Transverse colon (tissue), 4 donors: ENCODE measurements at regions not wholly inside any gene's neighbourhood (a gene's known extent, or its start where the extent isn't known, plus 50 kb on each side); places are given as distances from the start of the nearest gene placed in this dataset.

Source experiments
- CTCF ChIP-seq, 5 experiments: fragments of 200-600 bp in 3 of 5; fragments of 450-650 bp in 2 of 5; sonication (generic) in 3 of 5; IDR thresholded peaks; 1 replicate in 2 of 5; 2 replicates in 3 of 5; pipeline ENCODE4 v1.5.1; 2016 to 2017; ENCODE audit warnings: antibody characterized with exemption in 5 of 5, inconsistent platforms in 3 of 5, mild to moderate bottlenecking in 2 of 5, moderate library complexity in 1 of 5
- EP300 ChIP-seq: sonication (generic); formaldehyde crosslinking; IDR thresholded peaks from one replicate; pipeline ENCODE4 v1.6.1; 2017; ENCODE audit warnings: antibody characterized with exemption, low read depth
- POLR2A ChIP-seq: fragments of 450-650 bp; IDR thresholded peaks from one replicate; pipeline ENCODE4 v1.6.1; 2016; ENCODE audit warnings: antibody characterized with exemption, mild to moderate bottlenecking, moderate library complexity
- POLR2AphosphoS5 ChIP-seq, 3 donors: sonication (generic); formaldehyde crosslinking; IDR thresholded peaks; one replicate each; pipeline ENCODE4 v1.6.1; 2016; ENCODE audit warnings: antibody characterized with exemption in 3 of 3

GRCh38 chr20:21826976-21827375 is 121.5 kb downstream of the PAX1 start:
- TF ChIP-seq EP300 (no peak), POLR2AphosphoS5 (IDR thresholded peaks at IDR 0.05) (no peak), CTCF (IDR thresholded peaks at IDR 0.05) (no peak), POLR2A (no peak)
